Aorta (tissue), 5 donors: ENCODE measurements at regions not wholly inside any gene's neighbourhood (a gene's known extent, or its start where the extent isn't known, plus 50 kb on each side); places are given as distances from the start of the nearest gene placed in this dataset.
"Not testable (repeated sequence)": the region's sequence is repeated elsewhere in the genome, so short reads cannot be mapped to it uniquely, and the experiment has no call there.

ENCODE experiments used
- ATAC-seq: fragments of 200-7000 bp; cut with Tn5 transposase; one replicate; pipeline ENCODE4 v1.9.1; 2022; ENCODE audit warnings: moderate library complexity; ENCODE audit not compliant: low FRiP score
- DNase-seq, 2 donors: peaks; one replicate each; pipeline ENCODE4 v3.0.0-alpha.2; 2020
- H3K27ac ChIP-seq, 2 donors: one replicate each; pipeline ENCODE4 v1.5.1; 2013; ENCODE audit warnings: low read length in 2 of 2, mild to moderate bottlenecking in 2 of 2, moderate library complexity in 2 of 2, control low read depth in 1 of 2, inconsistent platforms in 1 of 2, low read depth in 1 of 2
- H3K27me3 ChIP-seq, 2 donors: one replicate each; pipeline ENCODE4 v1.6.1; 2013; ENCODE audit warnings: control low read depth in 1 of 2, low read length in 1 of 2, mild to moderate bottlenecking in 1 of 2, moderate library complexity in 1 of 2; ENCODE audit not compliant: insufficient read depth in 2 of 2, control insufficient read depth in 1 of 2
- H3K36me3 ChIP-seq, 2 donors: one replicate each; pipeline ENCODE4 v1.6.1; 2013; ENCODE audit warnings: control low read depth in 1 of 2, low read length in 1 of 2, mild to moderate bottlenecking in 1 of 2; ENCODE audit not compliant: insufficient read depth in 2 of 2, control insufficient read depth in 1 of 2
- H3K4me1 ChIP-seq, 2 donors: one replicate each; pipeline ENCODE4 v1.6.1; 2013; ENCODE audit warnings: low read length in 2 of 2, control low read depth in 1 of 2, mild to moderate bottlenecking in 1 of 2, moderate library complexity in 1 of 2; ENCODE audit not compliant: insufficient read depth in 2 of 2, control insufficient read depth in 1 of 2
- H3K4me3 ChIP-seq, 2 donors: one replicate each; pipeline ENCODE4 v1.5.1; 2013; ENCODE audit warnings: low read length in 2 of 2, control low read depth in 1 of 2, mild to moderate bottlenecking in 1 of 2
- H3K9me3 ChIP-seq: one replicate; pipeline ENCODE4 v1.6.1; 2013; ENCODE audit warnings: mild to moderate bottlenecking, low read length; ENCODE audit not compliant: control insufficient read depth
- WGBS, 2 donors: extraction: QIAGEN DNeasy Blood & Tissue Kit; methylation state at CpG; one replicate each; pipeline ENCODE4 v1.1.7; 2013; 5-methylcytosine and 5-hydroxymethylcytosine counted together
- intact Hi-C, 2 donors: fragments of 100-400 bp; cut with DNase I; formaldehyde crosslinking; loops; one replicate each; pipeline versions ENCODE4 v1.14.2 to v1.15.0; 2022
- donor health status: healthy with polysubstance abuse.
- donor health status: Bipolar disorder and iron deficiency.
- donor health status: DM: no; HTN: no; CAD: no.
- donor health status: DM: no; HTN: no; CAD: no.
- donor health status: DM: yes; HTN: yes; CAD: no.

- no peaks in the 10 kb centered on the region for H3K36me3 ChIP-seq
- no peak overlapping the region for H3K27ac ChIP-seq
- no peaks in the 10 kb centered on the region for H3K27me3 ChIP-seq
- no peak for DNase-seq
- H3K4me3 ChIP-seq: no peak overlapping the region
- WGBS, 2 donors: 76 to 79% methylated on average over 1 of the region's 1 CpG
- intact Hi-C loops: no loop called here
- ATAC-seq: no peak
- no peaks in the 10 kb centered on the region for H3K9me3 ChIP-seq
- no peaks in the 10 kb centered on the region for H3K4me1 ChIP-seq
Observed at GRCh38 chrX:550514-550913, 80.1 kb upstream of the SHOX start.

GRCh38 chrX:551306-551705 is 79.3 kb upstream of the SHOX start:
- no peaks in the 10 kb centered on the region for H3K36me3 ChIP-seq
- DNase-seq (no peak), ATAC-seq (no peak)
- H3K9me3 ChIP-seq: no peaks in the 10 kb centered on the region
- H3K4me1 ChIP-seq: no peaks in the 10 kb centered on the region
- no peak overlapping the region for H3K4me3 ChIP-seq
- WGBS, 2 donors: 54 to 62% methylated on average over 2 of the region's 2 CpGs
- no peak overlapping the region for H3K27ac ChIP-seq
- intact Hi-C loops: no loop called here
- H3K27me3 ChIP-seq: no peaks in the 10 kb centered on the region

- Histone ChIP-seq H3K4me1 (no peaks in the 10 kb centered on the region), H3K27ac (no peak overlapping the region), H3K9me3 (no peaks in the 10 kb centered on the region), H3K36me3 (no peaks in the 10 kb centered on the region), H3K27me3 (no peaks in the 10 kb centered on the region), H3K4me3 (no peak overlapping the region)
- ATAC-seq: no peak
- intact Hi-C loops: no loop called here
- WGBS, 2 donors: 89 to 93% methylated on average over 17 of the region's 17 CpGs
- no peak for DNase-seq
Observed at GRCh38 chrX:552496-552895, 78.1 kb upstream of the SHOX start.

- ATAC-seq: no peak
- intact Hi-C loops: no loop called here
Observed at GRCh38 chrX:554271-554670, 76.3 kb upstream of the SHOX start.

GRCh38 chrX:555725-556666 is 74.6 kb upstream of the SHOX start:
- Histone ChIP-seq H3K27ac (no peak overlapping the region), H3K4me1 (no peaks in the 10 kb centered on the region), H3K36me3 (no peaks in the 10 kb centered on the region), H3K27me3 (no peaks in the 10 kb centered on the region), H3K9me3 (no peaks in the 10 kb centered on the region), H3K4me3 (no peak overlapping the region)
- ATAC-seq (no peak), DNase-seq (no peak)
- 73 to 75% methylated on average over 37 of the region's 37 CpGs for WGBS, 2 donors
- intact Hi-C loops: no loop called here

More at GRCh38 chrX:554271-554670, 76.3 kb upstream of the SHOX start:
- H3K4me3 ChIP-seq: no peak overlapping the region
- no peak overlapping the region for H3K27ac ChIP-seq
- 81% methylated on average over 21 of the region's 21 CpGs for WGBS, 2 donors
- no peaks in the 10 kb centered on the region for H3K36me3 ChIP-seq
- no peaks in the 10 kb centered on the region for H3K27me3 ChIP-seq
- H3K9me3 ChIP-seq: no peaks in the 10 kb centered on the region
- no peaks in the 10 kb centered on the region for H3K4me1 ChIP-seq
- no peak for DNase-seq

- H3K27ac ChIP-seq, DNase-seq, H3K27me3 ChIP-seq, H3K4me3 ChIP-seq, H3K4me1 ChIP-seq, intact Hi-C loops, H3K36me3 ChIP-seq, ATAC-seq, H3K9me3 ChIP-seq: not testable (repeated sequence)
- WGBS, 2 donors: 92 to 93% methylated on average over 21 of the region's 21 CpGs
Observed at GRCh38 chrX:557601-558000, 73.0 kb upstream of the SHOX start.

GRCh38 chrX:559282-559681 is 71.3 kb upstream of the SHOX start:
- ATAC-seq, H3K27ac ChIP-seq, DNase-seq, H3K27me3 ChIP-seq, intact Hi-C loops, H3K9me3 ChIP-seq, H3K4me1 ChIP-seq, H3K36me3 ChIP-seq, H3K4me3 ChIP-seq: not testable (repeated sequence)
- 91 to 93% methylated on average over 10 of the region's 10 CpGs for WGBS, 2 donors

GRCh38 chrX:567891-568290 is 62.7 kb upstream of the SHOX start:
- Histone ChIP-seq H3K27me3 (no peaks in the 10 kb centered on the region), H3K4me3 (no peak overlapping the region), H3K4me1 (no peaks in the 10 kb centered on the region), H3K27ac (no peak overlapping the region), H3K36me3 (no peaks in the 10 kb centered on the region), H3K9me3 (no peaks in the 10 kb centered on the region)
- DNase-seq (no peak), ATAC-seq (no peak)
- WGBS, 2 donors: 75 to 81% methylated on average over 8 of the region's 8 CpGs
- intact Hi-C loops: no loop called here

GRCh38 chrX:568311-568710 is 62.3 kb upstream of the SHOX start:
- H3K36me3 ChIP-seq: no peaks in the 10 kb centered on the region
- no peak for DNase-seq
- ATAC-seq: no peak
- no peaks in the 10 kb centered on the region for H3K27me3 ChIP-seq
- no peaks in the 10 kb centered on the region for H3K9me3 ChIP-seq
- H3K27ac ChIP-seq: no peak overlapping the region
- H3K4me3 ChIP-seq: no peak overlapping the region
- no peaks in the 10 kb centered on the region for H3K4me1 ChIP-seq
- 83 to 95% methylated on average over 1 of the region's 1 CpG for WGBS, 2 donors
- intact Hi-C loops: no loop called here
